SU-DHL-6 (cell line): ENCODE measurements at regions not wholly inside any gene's neighbourhood (a gene's known extent, or its start where the extent isn't known, plus 50 kb on each side); places are given as distances from the start of the nearest gene placed in this dataset.

Experiments used
- EZH2phosphoT487 ChIP-seq: fragments of 200-600 bp; sonication (generic), shearing (Covaris generic); conservative IDR thresholded peaks from 2 replicates; pipeline ENCODE4 v1.6.1; 2018; ENCODE audit warnings: mild to moderate bottlenecking, antibody characterized with exemption, low read length, moderate library complexity, mixed read lengths
- TF ChIP-seq, protein P1 (sequence below): fragments of 200-600 bp; sonication (generic); IDR thresholded peaks from one replicate; pipeline ENCODE4 v1.5.1; 2017; ENCODE audit warnings: antibody characterized with exemption, mild to moderate bottlenecking, low read length, moderate library complexity; ENCODE audit not compliant: insufficient read depth, poor library complexity, severe bottlenecking

DNA sequence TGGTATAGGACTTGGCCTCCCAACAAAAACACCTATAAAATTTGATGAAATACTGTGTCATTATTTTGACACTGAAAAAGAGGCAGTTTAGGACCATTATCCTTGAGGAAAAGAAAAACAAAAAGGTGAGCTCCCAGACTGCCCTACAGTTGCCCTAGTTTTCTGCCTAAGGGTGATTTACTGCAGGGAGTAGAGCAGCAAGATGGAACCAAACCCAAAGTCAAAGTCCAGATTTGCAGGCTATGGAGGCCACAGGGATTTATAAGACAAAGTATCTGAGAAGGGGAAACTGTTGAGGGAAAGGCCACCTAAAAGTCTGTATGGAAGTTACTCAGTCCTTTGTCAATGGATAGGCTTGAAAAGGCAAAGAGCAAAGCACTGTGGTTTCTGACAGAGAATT lies 112.4 kb upstream of the TRPC4 start:
- TF ChIP-seq, protein P1, sequence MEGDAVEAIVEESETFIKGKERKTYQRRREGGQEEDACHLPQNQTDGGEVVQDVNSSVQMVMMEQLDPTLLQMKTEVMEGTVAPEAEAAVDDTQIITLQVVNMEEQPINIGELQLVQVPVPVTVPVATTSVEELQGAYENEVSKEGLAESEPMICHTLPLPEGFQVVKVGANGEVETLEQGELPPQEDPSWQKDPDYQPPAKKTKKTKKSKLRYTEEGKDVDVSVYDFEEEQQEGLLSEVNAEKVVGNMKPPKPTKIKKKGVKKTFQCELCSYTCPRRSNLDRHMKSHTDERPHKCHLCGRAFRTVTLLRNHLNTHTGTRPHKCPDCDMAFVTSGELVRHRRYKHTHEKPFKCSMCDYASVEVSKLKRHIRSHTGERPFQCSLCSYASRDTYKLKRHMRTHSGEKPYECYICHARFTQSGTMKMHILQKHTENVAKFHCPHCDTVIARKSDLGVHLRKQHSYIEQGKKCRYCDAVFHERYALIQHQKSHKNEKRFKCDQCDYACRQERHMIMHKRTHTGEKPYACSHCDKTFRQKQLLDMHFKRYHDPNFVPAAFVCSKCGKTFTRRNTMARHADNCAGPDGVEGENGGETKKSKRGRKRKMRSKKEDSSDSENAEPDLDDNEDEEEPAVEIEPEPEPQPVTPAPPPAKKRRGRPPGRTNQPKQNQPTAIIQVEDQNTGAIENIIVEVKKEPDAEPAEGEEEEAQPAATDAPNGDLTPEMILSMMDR: no peak
- no peak for TF ChIP-seq EZH2phosphoT487
